ENCODE measurements at regions not wholly inside any gene's neighbourhood (a gene's known extent, or its start where the extent isn't known, plus 50 kb on each side); places are given as distances from the start of the nearest gene placed in this dataset.

GRCh38 chr13:109400209-109400608 lies 386.2 kb downstream of the IRS2 start:
- TF ChIP-seq CTCF (conservative IDR thresholded peaks at IDR 0.05 in 1 of 2, IDR thresholded peaks at IDR 0.05 in 1 of 2; ENCODE audit: extremely low read depth in 1 of 2, insufficient read depth in 1 of 2, low read depth in 1 of 2, low read length in 2 of 2): no peak
- TF ChIP-seq EZH2 (IDR thresholded peaks at IDR 0.05; ENCODE audit: borderline replicate concordance, low read length): no peak

All from mammary epithelial cell (primary cell).